ENCODE measurements at regions not wholly inside any gene's neighbourhood (a gene's known extent, or its start where the extent isn't known, plus 50 kb on each side); places are given as distances from the start of the nearest gene placed in this dataset.
"Not testable (repeated sequence)": the region's sequence is repeated elsewhere in the genome, so short reads cannot be mapped to it uniquely, and the experiment has no call there.

- not testable (repeated sequence) for DNase-seq (ENCODE audit: low read depth)
Observed at GRCh38 chr3:137595415-137595814, 168.7 kb upstream of the SOX14 start.

GRCh38 chr3:137610723-137611122, 153.4 kb upstream of the SOX14 start:
- DNase-seq (ENCODE audit: low read depth) = no peak

GRCh38 chr3:137612291-137612690, 151.8 kb upstream of the SOX14 start:
- no peak for DNase-seq (ENCODE audit: low read depth)

- no peak for DNase-seq (ENCODE audit: low read depth)
Observed at GRCh38 chr3:137615659-137616418, 148.3 kb upstream of the SOX14 start.

GRCh38 chr3:137641879-137642704, 122.0 kb upstream of the SOX14 start:
- DNase-seq (ENCODE audit: low read depth) = no peak

- no peak for DNase-seq (ENCODE audit: low read depth)
Observed at GRCh38 chr3:137642831-137643230, 121.3 kb upstream of the SOX14 start.

- DNase-seq (ENCODE audit: low read depth) = no peak
Observed at GRCh38 chr3:137647179-137647578, 116.9 kb upstream of the SOX14 start.

- no peak for DNase-seq (ENCODE audit: low read depth)
Observed at GRCh38 chr3:137669519-137670060, 94.5 kb upstream of the SOX14 start.

- no peak for DNase-seq (ENCODE audit: low read depth)
Observed at GRCh38 chr3:137687181-137687879, 76.8 kb upstream of the SOX14 start.

- no peak for DNase-seq (ENCODE audit: low read depth)
Observed at GRCh38 chr3:137692803-137693431, 71.2 kb upstream of the SOX14 start.

GRCh38 chr3:137693791-137694190, 70.3 kb upstream of the SOX14 start:
- no peak for DNase-seq (ENCODE audit: low read depth)

- DNase-seq (ENCODE audit: low read depth) = no peak
Observed at GRCh38 chr3:137694836-137695235, 69.3 kb upstream of the SOX14 start.

- DNase-seq (ENCODE audit: low read depth) = no peak
Observed at GRCh38 chr3:137695351-137695750, 68.8 kb upstream of the SOX14 start.

- no peak for DNase-seq (ENCODE audit: low read depth)
Observed at GRCh38 chr3:137709011-137709601, 55.0 kb upstream of the SOX14 start.

GRCh38 chr3:137713965-137714364, 50.1 kb upstream of the SOX14 start:
- not testable (repeated sequence) for DNase-seq (ENCODE audit: low read depth)
